Transverse colon (tissue), 4 donors: ENCODE measurements at regions not wholly inside any gene's neighbourhood (a gene's known extent, or its start where the extent isn't known, plus 50 kb on each side); places are given as distances from the start of the nearest gene placed in this dataset.

Experiments used
- DNase-seq: peaks from one replicate; pipeline ENCODE4 v3.0.0-alpha.2; 2019
- H3K27ac ChIP-seq, 4 donors: fragments of 200-600 bp; sonication (generic); 2 replicates each; pipeline ENCODE4 v1.5.1; 2016 to 2018; ENCODE audit warnings: inconsistent platforms in 4 of 4
- H3K27me3 ChIP-seq: fragments of 200-600 bp; sonication (generic); 2 replicates; pipeline ENCODE4 v1.5.1; 2017; ENCODE audit warnings: inconsistent platforms
- H3K36me3 ChIP-seq, 4 donors: fragments of 200-600 bp; sonication (generic); 2 replicates each; pipeline ENCODE4 v1.5.1; 2017 to 2019; ENCODE audit warnings: inconsistent platforms in 4 of 4
- H3K4me1 ChIP-seq, 4 donors: fragments of 200-600 bp; sonication (generic); 2 replicates each; pipeline ENCODE4 v1.5.1; 2017 to 2020; ENCODE audit warnings: inconsistent platforms in 4 of 4
- H3K4me3 ChIP-seq, 4 donors: fragments of 200-600 bp; sonication (generic); 1 replicate in 1 of 4; 2 replicates in 3 of 4; pipeline versions ENCODE4 v1.5.1 to v1.6.1; 2017 to 2019; ENCODE audit warnings: inconsistent platforms in 4 of 4
- H3K9me3 ChIP-seq, 2 donors: fragments of 200-600 bp; sonication (generic); 2 replicates each; pipeline ENCODE4 v1.5.1; 2017 to 2019; ENCODE audit warnings: inconsistent platforms in 2 of 2
- CTCF ChIP-seq, 5 experiments: fragments of 200-600 bp in 3 of 5; fragments of 450-650 bp in 2 of 5; sonication (generic) in 3 of 5; IDR thresholded peaks; 1 replicate in 2 of 5; 2 replicates in 3 of 5; pipeline ENCODE4 v1.5.1; 2016 to 2017; ENCODE audit warnings: antibody characterized with exemption in 5 of 5, inconsistent platforms in 3 of 5, mild to moderate bottlenecking in 2 of 5, moderate library complexity in 1 of 5
- EP300 ChIP-seq: sonication (generic); formaldehyde crosslinking; IDR thresholded peaks from one replicate; pipeline ENCODE4 v1.6.1; 2017; ENCODE audit warnings: antibody characterized with exemption, low read depth
- POLR2A ChIP-seq: fragments of 450-650 bp; IDR thresholded peaks from one replicate; pipeline ENCODE4 v1.6.1; 2016; ENCODE audit warnings: antibody characterized with exemption, mild to moderate bottlenecking, moderate library complexity
- POLR2AphosphoS5 ChIP-seq, 3 donors: sonication (generic); formaldehyde crosslinking; IDR thresholded peaks; one replicate each; pipeline ENCODE4 v1.6.1; 2016; ENCODE audit warnings: antibody characterized with exemption in 3 of 3
- whole genome bisulfite sequencing, 2 donors: methylation state at CpG; one replicate each; pipeline ENCODE4 v1.1.5; 2018; ENCODE audit warnings: low coverage in 1 of 2; 5-methylcytosine and 5-hydroxymethylcytosine counted together
- in situ Hi-C, 4 donors: fragments of 200-750 bp; cut with MboI; loops; one replicate each; pipeline versions ENCODE4 v1.15.0 to v1.15.1; 2017; ENCODE audit warnings: low sequenced_read_pairs in 3 of 4, low pct_ligation_motif_present in 1 of 4, low pct_unique_long_range_greater_than_20kb in 1 of 4
- intact Hi-C: fragments of 100-400 bp; cut with DNase I; formaldehyde crosslinking; loops from one replicate; pipeline ENCODE4 v1.15.1; 2023; ENCODE audit warnings: low total_unique reads

- Histone ChIP-seq H3K4me1 (peaks cover 0 to 7% (median 3%) of the 10 kb centered on the region in 4 donors), H3K4me3 (no peak overlapping the region), H3K27me3 (no peaks in the 10 kb centered on the region), H3K36me3 (no peaks in the 10 kb centered on the region), H3K27ac (no peak overlapping the region), H3K9me3 (no peaks in the 10 kb centered on the region)
- in situ Hi-C loops = no loop called here
- 71 to 81% methylated on average over 4 of the region's 4 CpGs for WGBS, 2 donors
- no peak for DNase-seq
- TF ChIP-seq POLR2AphosphoS5 (IDR thresholded peaks at IDR 0.05) (no peak), EP300 (no peak), CTCF (IDR thresholded peaks at IDR 0.05) (no peak), POLR2A (no peak)
- intact Hi-C loops = no loop called here
Observed at GRCh38 chr4:148982200-148982599, 540.0 kb upstream of the NR3C2 start.

- TF ChIP-seq POLR2AphosphoS5 (IDR thresholded peaks at IDR 0.05) (peak in 1 of 3 donors; percentile 30), CTCF (IDR thresholded peaks at IDR 0.05) (no peak)
- in situ Hi-C loops (no loop called here), intact Hi-C loops (no loop called here)
- peak overlapping the region in 1 of 4 donors; percentile 42 for H3K27ac ChIP-seq
- H3K4me3 ChIP-seq = no peak overlapping the region
- no peaks in the 10 kb centered on the region for H3K36me3 ChIP-seq
- H3K4me1 ChIP-seq = no peaks in the 10 kb centered on the region
- H3K27me3 ChIP-seq = no peaks in the 10 kb centered on the region
- no peak for DNase-seq
- H3K9me3 ChIP-seq = no peaks in the 10 kb centered on the region
Observed at GRCh38 chr4:148980782-148981480, 538.7 kb upstream of the NR3C2 start.

GRCh38 chr4:148978301-148978700 lies 536.1 kb upstream of the NR3C2 start:
- Histone ChIP-seq H3K4me1 (no peaks in the 10 kb centered on the region), H3K36me3 (no peaks in the 10 kb centered on the region), H3K27me3 (no peaks in the 10 kb centered on the region), H3K27ac (no peak overlapping the region), H3K9me3 (no peaks in the 10 kb centered on the region), H3K4me3 (no peak overlapping the region)
- no peak for DNase-seq
- in situ Hi-C loops = no loop called here
- intact Hi-C loops = no loop called here
- TF ChIP-seq CTCF (IDR thresholded peaks at IDR 0.05) (no peak), POLR2A (no peak), EP300 (no peak), POLR2AphosphoS5 (IDR thresholded peaks at IDR 0.05) (no peak)
- WGBS, 2 donors = 74 to 90% methylated on average over 3 of the region's 3 CpGs

GRCh38 chr4:148975464-148975863 lies 533.2 kb upstream of the NR3C2 start:
- WGBS, 2 donors = 68 to 91% methylated on average over 1 of the region's 1 CpG
- H3K4me3 ChIP-seq = no peak overlapping the region
- no peaks in the 10 kb centered on the region for H3K36me3 ChIP-seq
- in situ Hi-C loops (no loop called here), intact Hi-C loops (no loop called here)
- no peaks in the 10 kb centered on the region for H3K27me3 ChIP-seq
- no peak for TF ChIP-seq POLR2AphosphoS5 (IDR thresholded peaks at IDR 0.05)
- TF ChIP-seq CTCF (IDR thresholded peaks at IDR 0.05) = no peak
- no peak for TF ChIP-seq EP300
- TF ChIP-seq POLR2A = no peak
- DNase-seq = no peak
- H3K9me3 ChIP-seq = no peaks in the 10 kb centered on the region
- no peaks in the 10 kb centered on the region for H3K4me1 ChIP-seq
- H3K27ac ChIP-seq = no peak overlapping the region
